ENCODE measurements at regions not wholly inside any gene's neighbourhood (a gene's known extent, or its start where the extent isn't known, plus 50 kb on each side); places are given as distances from the start of the nearest gene placed in this dataset.

- Histone ChIP-seq H3K27ac (ENCODE audit: low read depth, low read length) (no peak overlapping the region), H3K27me3 (ENCODE audit: control insufficient read depth in 3 of 3, insufficient read depth in 3 of 3, low read length in 3 of 3) (no peaks in the 10 kb centered on the region), H3K4me1 (ENCODE audit: control insufficient read depth in 3 of 3, insufficient read depth in 3 of 3, low read length in 3 of 3) (peaks cover 0 to 4% (median 0%) of the 10 kb centered on the region in 3 donors), H3K36me3 (ENCODE audit: control insufficient read depth in 3 of 3, insufficient read depth in 3 of 3, low read length in 3 of 3) (no peaks in the 10 kb centered on the region), H3K9ac (ENCODE audit: low read depth in 1 of 3, low read length in 3 of 3) (no peak overlapping the region), H3K9me3 (ENCODE audit: control insufficient read depth in 3 of 3, low read length in 3 of 3) (no peaks in the 10 kb centered on the region), H3K4me3 (ENCODE audit: low read length in 3 of 3) (no peak overlapping the region)
These were observed 216.9 kb upstream of the CDIN1 start for GRCh38 chr15:36362509-36362915.

DNA sequence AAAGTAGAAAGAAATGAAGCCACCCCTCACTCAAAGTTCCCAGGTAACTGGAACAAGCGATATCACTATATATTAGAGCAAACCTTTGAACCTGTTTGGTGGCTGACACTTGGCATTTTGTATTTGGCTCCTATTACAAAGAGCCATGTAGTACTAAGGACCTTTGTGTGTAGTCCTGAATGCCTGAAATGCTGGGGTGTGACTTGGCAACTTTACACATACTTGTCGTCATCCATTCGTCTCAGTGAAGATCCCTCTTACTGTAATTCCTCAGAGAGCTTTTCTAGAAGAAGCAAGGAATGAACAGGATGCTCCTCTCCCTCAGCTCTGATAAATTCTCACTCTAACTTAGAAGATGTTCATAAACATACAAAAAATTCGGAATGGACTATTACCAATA lies 216.1 kb upstream of the CDIN1 start:
- H3K27me3 ChIP-seq (ENCODE audit: control insufficient read depth in 3 of 3, insufficient read depth in 3 of 3, low read length in 3 of 3): no peaks in the 10 kb centered on the region
- no peaks in the 10 kb centered on the region for H3K36me3 ChIP-seq (ENCODE audit: control insufficient read depth in 3 of 3, insufficient read depth in 3 of 3, low read length in 3 of 3)
- no peak overlapping the region for H3K27ac ChIP-seq (ENCODE audit: low read depth, low read length)
- H3K9me3 ChIP-seq (ENCODE audit: control insufficient read depth in 3 of 3, low read length in 3 of 3): no peaks in the 10 kb centered on the region
- no peak overlapping the region for H3K4me3 ChIP-seq (ENCODE audit: low read length in 3 of 3)
- H3K4me1 ChIP-seq (ENCODE audit: control insufficient read depth in 3 of 3, insufficient read depth in 3 of 3, low read length in 3 of 3): no peaks in the 10 kb centered on the region
- H3K9ac ChIP-seq (ENCODE audit: low read depth in 1 of 3, low read length in 3 of 3): no peak overlapping the region

DNA sequence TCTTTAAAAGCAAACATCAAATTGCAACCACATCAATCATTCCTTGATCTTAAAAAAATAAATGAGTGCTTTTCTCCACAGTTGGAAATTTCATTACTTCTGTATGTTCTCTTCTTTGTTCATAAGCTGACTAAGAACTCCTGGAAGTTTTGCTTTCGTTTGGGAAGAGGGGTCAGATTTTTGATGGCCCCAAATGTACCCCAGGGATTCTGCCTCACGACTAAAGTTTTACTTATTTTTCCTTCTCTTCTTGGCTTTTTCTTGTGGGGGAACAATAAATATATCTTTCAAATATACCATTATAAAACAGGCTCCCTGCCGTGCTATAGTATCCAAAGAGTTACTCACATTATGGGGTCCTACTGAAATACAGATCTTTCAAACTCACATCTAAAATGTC lies 215.0 kb upstream of the CDIN1 start:
- Histone ChIP-seq H3K27me3 (ENCODE audit: control insufficient read depth in 3 of 3, insufficient read depth in 3 of 3, low read length in 3 of 3) (no peaks in the 10 kb centered on the region), H3K4me1 (ENCODE audit: control insufficient read depth in 3 of 3, insufficient read depth in 3 of 3, low read length in 3 of 3) (no peaks in the 10 kb centered on the region), H3K36me3 (ENCODE audit: control insufficient read depth in 3 of 3, insufficient read depth in 3 of 3, low read length in 3 of 3) (no peaks in the 10 kb centered on the region)

GRCh38 chr15:36365963-36366362 lies 213.5 kb upstream of the CDIN1 start:
- no peak overlapping the region for H3K4me3 ChIP-seq (ENCODE audit: low read length in 3 of 3)

More for the DNA sequence above, 215.0 kb upstream of the CDIN1 start:
- Histone ChIP-seq H3K9ac (ENCODE audit: low read depth in 1 of 3, low read length in 3 of 3) (no peak overlapping the region), H3K27ac (ENCODE audit: low read depth, low read length) (no peak overlapping the region), H3K4me3 (ENCODE audit: low read length in 3 of 3) (no peak overlapping the region), H3K9me3 (ENCODE audit: control insufficient read depth in 3 of 3, low read length in 3 of 3) (no peaks in the 10 kb centered on the region)

GRCh38 chr15:36370051-36370730 lies 209.2 kb upstream of the CDIN1 start:
- H3K36me3 ChIP-seq (ENCODE audit: control insufficient read depth in 3 of 3, insufficient read depth in 3 of 3, low read length in 3 of 3): no peaks in the 10 kb centered on the region
- no peak overlapping the region for H3K4me3 ChIP-seq (ENCODE audit: low read length in 3 of 3)
- no peaks in the 10 kb centered on the region for H3K4me1 ChIP-seq (ENCODE audit: control insufficient read depth in 3 of 3, insufficient read depth in 3 of 3, low read length in 3 of 3)
- H3K27ac ChIP-seq (ENCODE audit: low read depth, low read length): no peak overlapping the region
- H3K27me3 ChIP-seq (ENCODE audit: control insufficient read depth in 3 of 3, insufficient read depth in 3 of 3, low read length in 3 of 3): no peaks in the 10 kb centered on the region
- H3K9me3 ChIP-seq (ENCODE audit: control insufficient read depth in 3 of 3, low read length in 3 of 3): no peaks in the 10 kb centered on the region
- no peak overlapping the region for H3K9ac ChIP-seq (ENCODE audit: low read depth in 1 of 3, low read length in 3 of 3)

More at GRCh38 chr15:36365963-36366362, 213.5 kb upstream of the CDIN1 start:
- Histone ChIP-seq H3K36me3 (ENCODE audit: control insufficient read depth in 3 of 3, insufficient read depth in 3 of 3, low read length in 3 of 3) (no peaks in the 10 kb centered on the region), H3K4me1 (ENCODE audit: control insufficient read depth in 3 of 3, insufficient read depth in 3 of 3, low read length in 3 of 3) (no peaks in the 10 kb centered on the region), H3K9me3 (ENCODE audit: control insufficient read depth in 3 of 3, low read length in 3 of 3) (no peaks in the 10 kb centered on the region), H3K27me3 (ENCODE audit: control insufficient read depth in 3 of 3, insufficient read depth in 3 of 3, low read length in 3 of 3) (no peaks in the 10 kb centered on the region), H3K9ac (ENCODE audit: low read depth in 1 of 3, low read length in 3 of 3) (no peak overlapping the region), H3K27ac (ENCODE audit: low read depth, low read length) (no peak overlapping the region)

GRCh38 chr15:36370731-36371112 lies 208.7 kb upstream of the CDIN1 start:
- H3K4me3 ChIP-seq (ENCODE audit: low read length in 3 of 3): no peak overlapping the region
- no peak overlapping the region for H3K27ac ChIP-seq (ENCODE audit: low read depth, low read length)
- H3K36me3 ChIP-seq (ENCODE audit: control insufficient read depth in 3 of 3, insufficient read depth in 3 of 3, low read length in 3 of 3): no peaks in the 10 kb centered on the region
- no peak overlapping the region for H3K9ac ChIP-seq (ENCODE audit: low read depth in 1 of 3, low read length in 3 of 3)
- H3K9me3 ChIP-seq (ENCODE audit: control insufficient read depth in 3 of 3, low read length in 3 of 3): no peaks in the 10 kb centered on the region
- no peaks in the 10 kb centered on the region for H3K27me3 ChIP-seq (ENCODE audit: control insufficient read depth in 3 of 3, insufficient read depth in 3 of 3, low read length in 3 of 3)
- no peaks in the 10 kb centered on the region for H3K4me1 ChIP-seq (ENCODE audit: control insufficient read depth in 3 of 3, insufficient read depth in 3 of 3, low read length in 3 of 3)

- Histone ChIP-seq H3K9me3 (ENCODE audit: control insufficient read depth in 3 of 3, low read length in 3 of 3) (no peaks in the 10 kb centered on the region), H3K36me3 (ENCODE audit: control insufficient read depth in 3 of 3, insufficient read depth in 3 of 3, low read length in 3 of 3) (no peaks in the 10 kb centered on the region), H3K27ac (ENCODE audit: low read depth, low read length) (no peak overlapping the region), H3K4me1 (ENCODE audit: control insufficient read depth in 3 of 3, insufficient read depth in 3 of 3, low read length in 3 of 3) (no peaks in the 10 kb centered on the region), H3K9ac (ENCODE audit: low read depth in 1 of 3, low read length in 3 of 3) (no peak overlapping the region), H3K4me3 (ENCODE audit: low read length in 3 of 3) (no peak overlapping the region), H3K27me3 (ENCODE audit: control insufficient read depth in 3 of 3, insufficient read depth in 3 of 3, low read length in 3 of 3) (no peaks in the 10 kb centered on the region)
These were observed 207.9 kb upstream of the CDIN1 start for GRCh38 chr15:36371509-36371908.

DNA sequence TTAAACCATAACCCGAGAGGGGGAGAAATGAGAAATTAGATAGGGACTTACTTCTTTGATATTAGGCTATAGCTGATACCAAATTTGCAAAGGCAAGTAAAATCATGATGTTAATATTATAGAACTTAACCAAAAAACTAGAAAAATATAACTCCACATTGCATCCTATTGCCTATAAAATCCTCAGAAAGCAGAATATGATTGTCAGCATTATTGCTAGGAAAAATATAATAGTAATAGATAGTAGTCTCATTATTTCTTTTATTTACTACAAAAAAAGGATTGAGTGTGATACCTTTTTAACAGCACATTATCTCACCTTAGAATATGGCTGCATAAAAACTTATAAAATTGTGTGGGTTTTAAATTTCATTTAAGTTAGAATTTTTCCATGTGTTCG lies 206.5 kb upstream of the CDIN1 start:
- H3K4me1 ChIP-seq (ENCODE audit: control insufficient read depth in 3 of 3, insufficient read depth in 3 of 3, low read length in 3 of 3): no peaks in the 10 kb centered on the region
- H3K4me3 ChIP-seq (ENCODE audit: low read length in 3 of 3): no peak overlapping the region
- no peaks in the 10 kb centered on the region for H3K9me3 ChIP-seq (ENCODE audit: control insufficient read depth in 3 of 3, low read length in 3 of 3)

DNA sequence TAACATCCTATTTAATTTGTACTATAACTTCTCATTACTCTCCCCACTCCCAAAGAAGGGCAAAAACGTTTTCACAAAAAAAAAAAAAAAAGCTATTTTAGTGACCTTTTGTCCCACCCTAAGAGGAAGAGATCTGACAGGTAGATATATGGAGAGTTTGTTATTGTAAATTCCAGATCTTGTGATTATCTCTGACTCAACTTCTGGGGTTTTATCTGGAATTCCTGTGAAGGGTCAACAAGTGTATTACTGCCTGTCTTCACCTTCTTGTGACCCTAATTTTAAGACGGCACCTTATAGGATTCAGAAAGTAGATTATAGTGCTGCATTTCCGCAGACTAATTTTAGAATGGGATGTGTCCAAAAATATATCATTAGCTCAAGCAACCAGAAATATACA lies 205.9 kb upstream of the CDIN1 start:
- Histone ChIP-seq H3K4me1 (ENCODE audit: control insufficient read depth in 3 of 3, insufficient read depth in 3 of 3, low read length in 3 of 3) (no peaks in the 10 kb centered on the region), H3K36me3 (ENCODE audit: control insufficient read depth in 3 of 3, insufficient read depth in 3 of 3, low read length in 3 of 3) (no peaks in the 10 kb centered on the region), H3K9ac (ENCODE audit: low read depth in 1 of 3, low read length in 3 of 3) (no peak overlapping the region), H3K27ac (ENCODE audit: low read depth, low read length) (no peak overlapping the region), H3K4me3 (ENCODE audit: low read length in 3 of 3) (no peak overlapping the region), H3K9me3 (ENCODE audit: control insufficient read depth in 3 of 3, low read length in 3 of 3) (no peaks in the 10 kb centered on the region), H3K27me3 (ENCODE audit: control insufficient read depth in 3 of 3, insufficient read depth in 3 of 3, low read length in 3 of 3) (no peaks in the 10 kb centered on the region)

More for the DNA sequence above, 206.5 kb upstream of the CDIN1 start:
- Histone ChIP-seq H3K36me3 (ENCODE audit: control insufficient read depth in 3 of 3, insufficient read depth in 3 of 3, low read length in 3 of 3) (no peaks in the 10 kb centered on the region), H3K27me3 (ENCODE audit: control insufficient read depth in 3 of 3, insufficient read depth in 3 of 3, low read length in 3 of 3) (no peaks in the 10 kb centered on the region), H3K9ac (ENCODE audit: low read depth in 1 of 3, low read length in 3 of 3) (no peak overlapping the region), H3K27ac (ENCODE audit: low read depth, low read length) (no peak overlapping the region)

GRCh38 chr15:36389107-36389506 lies 190.3 kb upstream of the CDIN1 start:
- H3K9ac ChIP-seq (ENCODE audit: low read depth in 1 of 3, low read length in 3 of 3): no peak overlapping the region
- H3K4me1 ChIP-seq (ENCODE audit: control insufficient read depth in 3 of 3, insufficient read depth in 3 of 3, low read length in 3 of 3): no peaks in the 10 kb centered on the region
- H3K9me3 ChIP-seq (ENCODE audit: control insufficient read depth in 3 of 3, low read length in 3 of 3): no peaks in the 10 kb centered on the region
- H3K36me3 ChIP-seq (ENCODE audit: control insufficient read depth in 3 of 3, insufficient read depth in 3 of 3, low read length in 3 of 3): no peaks in the 10 kb centered on the region
- no peak overlapping the region for H3K27ac ChIP-seq (ENCODE audit: low read depth, low read length)
- no peak overlapping the region for H3K4me3 ChIP-seq (ENCODE audit: low read length in 3 of 3)
- no peaks in the 10 kb centered on the region for H3K27me3 ChIP-seq (ENCODE audit: control insufficient read depth in 3 of 3, insufficient read depth in 3 of 3, low read length in 3 of 3)

Data from skeletal muscle tissue (tissue), 3 donors.